Dendritic cell treated with granulocyte-macrophage colony-stimulating factor and Interleukin-4, amounts not matched to agents 40 ng/mL and 50 ng/mL, for 4 days (primary cell): ENCODE measurements at regions not wholly inside any gene's neighbourhood (a gene's known extent, or its start where the extent isn't known, plus 50 kb on each side); places are given as distances from the start of the nearest gene placed in this dataset.

Experiments
- H3K27ac Mint-ChIP-seq: one replicate; pipeline ENCODE4 v1.8.0; 2022; ENCODE audit warnings: mild to moderate bottlenecking, mixed read lengths
- H3K27me3 Mint-ChIP-seq: one replicate; pipeline ENCODE4 v1.8.0; 2022; ENCODE audit warnings: mild to moderate bottlenecking, mixed read lengths
- H3K36me3 Mint-ChIP-seq: one replicate; pipeline ENCODE4 v1.8.0; 2022; ENCODE audit warnings: low read depth, mixed read lengths
- H3K4me1 Mint-ChIP-seq: one replicate; pipeline ENCODE4 v1.8.0; 2022; ENCODE audit warnings: low read depth, mixed read lengths
- H3K4me3 Mint-ChIP-seq: one replicate; pipeline ENCODE4 v1.8.0; 2022; ENCODE audit warnings: mild to moderate bottlenecking, moderate library complexity, mixed read lengths
- H3K9me3 Mint-ChIP-seq: one replicate; pipeline ENCODE4 v1.8.0; 2022; ENCODE audit warnings: mixed read lengths
- intact Hi-C: fragments of 100-400 bp; cut with micrococcal nuclease; formaldehyde crosslinking; loops from one replicate; pipeline ENCODE4 v1.15.0; 2022

GRCh38 chr1:38551318-38552307, 308.0 kb downstream of the RRAGC start:
- Mint-ChIP-seq H3K27ac (no peak overlapping the region), H3K4me1 (no peaks in the 10 kb centered on the region), H3K27me3 (peaks cover 14% of the 10 kb centered on the region), H3K36me3 (no peaks in the 10 kb centered on the region), H3K9me3 (no peaks in the 10 kb centered on the region), H3K4me3 (no peak overlapping the region)
- intact Hi-C loops = no loop called here

DNA sequence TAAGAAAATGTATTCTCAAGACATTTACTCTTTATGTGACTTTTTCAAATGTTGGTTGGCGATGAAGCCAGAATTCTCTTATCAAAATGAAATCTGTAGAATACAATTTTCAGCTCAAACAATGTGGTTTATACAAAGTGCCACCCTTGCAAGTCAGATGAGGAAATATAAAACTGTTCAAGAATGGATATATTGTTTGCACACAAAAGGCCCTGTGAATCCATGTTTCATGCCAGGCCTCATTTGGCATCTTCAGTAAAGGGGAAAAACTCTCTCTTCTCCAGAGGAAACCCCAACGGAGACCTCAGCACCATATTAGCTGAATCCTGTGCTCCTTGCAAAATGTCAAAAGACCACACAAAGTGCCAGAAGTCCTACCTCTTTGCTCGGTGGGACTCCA, 310.4 kb downstream of the RRAGC start:
- Mint-ChIP-seq H3K4me1 (no peaks in the 10 kb centered on the region), H3K4me3 (no peak overlapping the region), H3K9me3 (no peaks in the 10 kb centered on the region), H3K36me3 (no peaks in the 10 kb centered on the region), H3K27me3 (peaks cover 15% of the 10 kb centered on the region), H3K27ac (no peak overlapping the region)
- intact Hi-C loops = no loop called here

DNA sequence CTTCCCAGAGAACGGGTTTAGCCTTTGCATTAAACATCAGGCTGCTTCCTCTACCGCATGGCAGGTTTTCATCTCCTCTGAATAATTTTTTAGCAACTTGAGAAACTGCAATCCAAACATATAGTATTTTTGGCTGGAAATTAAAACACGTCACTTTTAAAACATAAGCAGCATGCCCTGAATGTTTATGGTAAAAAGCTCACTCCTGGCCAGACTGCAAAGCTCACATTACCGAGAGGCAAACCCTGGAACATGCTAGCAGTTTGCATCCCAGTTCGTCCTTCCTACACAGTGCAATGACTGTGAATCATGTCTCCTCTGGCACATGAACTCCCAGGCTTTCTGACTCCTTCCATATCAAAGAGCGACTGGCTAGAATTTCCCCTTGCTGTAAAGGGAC, 312.3 kb downstream of the RRAGC start:
- H3K4me1 Mint-ChIP-seq = no peaks in the 10 kb centered on the region
- H3K27ac Mint-ChIP-seq = no peak overlapping the region
- intact Hi-C loops = no loop called here
- H3K9me3 Mint-ChIP-seq = no peaks in the 10 kb centered on the region
- H3K27me3 Mint-ChIP-seq = peaks cover 12% of the 10 kb centered on the region
- no peak overlapping the region for H3K4me3 Mint-ChIP-seq
- no peaks in the 10 kb centered on the region for H3K36me3 Mint-ChIP-seq

GRCh38 chr1:38546636-38547035, 312.9 kb downstream of the RRAGC start:
- Mint-ChIP-seq H3K4me1 (no peaks in the 10 kb centered on the region), H3K27me3 (peaks cover 12% of the 10 kb centered on the region), H3K4me3 (no peak overlapping the region), H3K36me3 (no peaks in the 10 kb centered on the region), H3K9me3 (no peaks in the 10 kb centered on the region), H3K27ac (no peak overlapping the region)
- intact Hi-C loops = no loop called here

- H3K36me3 Mint-ChIP-seq = no peaks in the 10 kb centered on the region
- H3K27ac Mint-ChIP-seq = no peak overlapping the region
- H3K4me1 Mint-ChIP-seq = no peaks in the 10 kb centered on the region
- H3K4me3 Mint-ChIP-seq = no peak overlapping the region
- peaks cover 17% of the 10 kb centered on the region for H3K27me3 Mint-ChIP-seq
- H3K9me3 Mint-ChIP-seq = no peaks in the 10 kb centered on the region
- intact Hi-C loops = no loop called here
These were observed 318.3 kb downstream of the RRAGC start for GRCh38 chr1:38541223-38541622.

DNA sequence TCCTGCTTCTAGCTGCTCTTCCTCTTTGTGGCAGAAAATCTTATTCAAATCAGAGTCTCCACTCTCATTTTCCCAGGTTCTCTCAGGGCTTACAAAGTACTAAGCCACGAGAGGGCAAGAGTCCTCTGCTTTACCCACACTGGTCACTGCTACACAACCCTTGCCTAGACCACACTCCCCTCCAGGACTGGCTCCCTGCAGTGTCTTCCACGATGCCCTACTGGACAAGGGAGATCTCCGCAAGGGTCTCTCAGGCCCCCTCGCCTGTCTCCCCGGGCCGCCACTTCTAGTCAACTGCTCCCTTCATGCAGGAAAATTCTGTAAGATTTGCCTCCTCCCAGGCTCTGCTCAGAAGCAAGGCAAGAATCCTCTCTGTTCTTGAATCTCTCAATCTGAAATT, 319.6 kb downstream of the RRAGC start:
- Mint-ChIP-seq H3K27ac (no peak overlapping the region), H3K27me3 (peaks cover 20% of the 10 kb centered on the region), H3K36me3 (no peaks in the 10 kb centered on the region), H3K9me3 (no peaks in the 10 kb centered on the region), H3K4me1 (no peaks in the 10 kb centered on the region), H3K4me3 (no peak overlapping the region)
- intact Hi-C loops = no loop called here

DNA sequence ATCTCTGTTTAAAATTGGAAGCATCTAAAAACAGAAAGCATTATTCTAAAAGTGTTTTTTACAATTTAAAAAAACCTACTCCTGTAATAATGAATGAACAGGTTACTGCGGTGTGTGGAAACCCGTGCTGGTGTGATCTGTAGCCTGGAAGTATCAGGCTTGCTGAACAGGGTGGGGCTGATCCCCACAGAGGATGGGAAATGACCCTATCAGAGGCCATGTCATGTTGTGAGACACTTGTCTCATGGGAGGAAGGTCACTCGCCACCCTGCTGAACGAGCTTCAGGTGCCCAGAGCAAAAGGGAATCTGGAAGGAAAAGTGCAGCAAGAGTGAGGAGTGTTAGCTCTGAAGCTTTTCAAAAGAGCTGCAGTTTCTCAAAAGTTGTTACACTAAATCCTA, 320.7 kb downstream of the RRAGC start:
- Mint-ChIP-seq H3K4me3 (no peak overlapping the region), H3K9me3 (no peaks in the 10 kb centered on the region), H3K27me3 (peaks cover 22% of the 10 kb centered on the region), H3K36me3 (no peaks in the 10 kb centered on the region), H3K4me1 (no peaks in the 10 kb centered on the region), H3K27ac (no peak overlapping the region)
- intact Hi-C loops = no loop called here

- no peaks in the 10 kb centered on the region for H3K9me3 Mint-ChIP-seq
- H3K36me3 Mint-ChIP-seq = no peaks in the 10 kb centered on the region
- intact Hi-C loops = no loop called here
- no peak overlapping the region for H3K27ac Mint-ChIP-seq
- H3K4me1 Mint-ChIP-seq = no peaks in the 10 kb centered on the region
- H3K4me3 Mint-ChIP-seq = no peak overlapping the region
- H3K27me3 Mint-ChIP-seq = peaks cover 19% of the 10 kb centered on the region
These were observed 323.5 kb downstream of the RRAGC start for GRCh38 chr1:38536089-38536488.

DNA sequence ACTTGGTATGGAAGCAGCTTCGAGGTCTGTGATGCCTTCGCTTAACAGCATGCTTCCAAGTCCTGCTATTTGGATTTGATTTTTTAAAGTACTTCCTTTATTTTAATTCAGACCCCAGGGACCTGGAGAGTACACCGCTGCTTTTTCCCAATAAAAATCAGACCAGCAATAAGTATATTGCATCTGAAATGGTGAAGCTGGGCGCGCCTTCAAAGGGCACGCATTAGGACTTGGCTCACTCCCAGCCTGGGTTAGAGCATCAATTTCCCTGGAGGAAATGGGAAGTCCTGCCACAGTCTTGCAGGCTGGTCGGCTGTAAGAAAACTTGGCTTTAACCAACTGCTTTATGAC, 325.1 kb downstream of the RRAGC start:
- Mint-ChIP-seq H3K4me3 (no peak overlapping the region), H3K27me3 (peaks cover 14% of the 10 kb centered on the region), H3K36me3 (no peaks in the 10 kb centered on the region), H3K9me3 (no peaks in the 10 kb centered on the region), H3K4me1 (no peaks in the 10 kb centered on the region), H3K27ac (no peak overlapping the region)
- intact Hi-C loops = no loop called here

GRCh38 chr1:38533772-38534472, 325.6 kb downstream of the RRAGC start:
- Mint-ChIP-seq H3K9me3 (no peaks in the 10 kb centered on the region), H3K27ac (no peak overlapping the region), H3K4me1 (no peaks in the 10 kb centered on the region), H3K27me3 (peaks cover 13% of the 10 kb centered on the region), H3K4me3 (no peak overlapping the region), H3K36me3 (no peaks in the 10 kb centered on the region)
- intact Hi-C loops = no loop called here

DNA sequence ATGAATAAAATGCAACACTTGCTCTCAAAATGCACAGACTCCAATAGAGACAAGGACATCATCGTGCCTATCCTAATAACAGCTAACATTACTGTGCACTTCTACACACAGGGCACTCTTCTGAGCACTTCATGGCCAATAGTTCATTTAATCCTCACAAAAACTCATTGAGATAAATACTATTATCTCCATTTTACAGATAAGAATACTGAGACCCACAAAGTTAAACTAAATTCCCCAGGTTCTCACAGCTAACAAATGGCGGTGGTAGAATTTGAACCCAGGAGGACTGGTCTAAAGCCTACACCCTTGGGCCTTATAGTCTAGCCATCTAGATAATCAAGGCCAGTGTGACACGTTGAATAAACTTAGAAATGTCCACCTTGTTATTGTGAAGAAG, 328.6 kb downstream of the RRAGC start:
- H3K27me3 Mint-ChIP-seq = peaks cover 14% of the 10 kb centered on the region
- intact Hi-C loops = no loop called here
- no peaks in the 10 kb centered on the region for H3K36me3 Mint-ChIP-seq
- no peak overlapping the region for H3K4me3 Mint-ChIP-seq
- H3K9me3 Mint-ChIP-seq = no peaks in the 10 kb centered on the region
- no peaks in the 10 kb centered on the region for H3K4me1 Mint-ChIP-seq
- H3K27ac Mint-ChIP-seq = no peak overlapping the region

GRCh38 chr1:38529946-38530345, 329.6 kb downstream of the RRAGC start:
- H3K27me3 Mint-ChIP-seq = peaks cover 12% of the 10 kb centered on the region
- intact Hi-C loops = no loop called here
- no peaks in the 10 kb centered on the region for H3K4me1 Mint-ChIP-seq
- no peak overlapping the region for H3K4me3 Mint-ChIP-seq
- H3K36me3 Mint-ChIP-seq = no peaks in the 10 kb centered on the region
- H3K27ac Mint-ChIP-seq = no peak overlapping the region
- H3K9me3 Mint-ChIP-seq = no peaks in the 10 kb centered on the region

DNA sequence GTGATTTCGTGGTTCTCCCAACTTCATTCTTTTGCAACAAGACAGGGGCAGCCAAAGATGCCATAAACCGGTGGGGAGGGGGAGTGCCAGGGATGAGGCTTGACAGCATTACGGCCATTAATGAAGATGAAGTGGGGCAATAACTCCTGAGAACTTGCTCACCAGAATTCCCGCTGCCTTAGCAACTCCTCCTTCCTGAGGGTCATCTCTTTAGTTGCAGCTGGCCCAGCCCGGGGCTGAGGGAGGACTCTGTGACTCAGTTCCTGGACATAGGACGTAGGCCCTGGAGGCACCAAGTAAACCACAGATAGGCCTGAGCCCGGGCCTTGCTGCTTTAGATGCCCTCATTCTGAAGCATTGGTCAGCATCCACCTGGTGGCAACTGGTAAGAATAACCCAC, 330.2 kb downstream of the RRAGC start:
- Mint-ChIP-seq H3K9me3 (no peaks in the 10 kb centered on the region), H3K36me3 (no peaks in the 10 kb centered on the region), H3K4me1 (no peaks in the 10 kb centered on the region), H3K27me3 (peaks cover 12% of the 10 kb centered on the region), H3K27ac (no peak overlapping the region), H3K4me3 (no peak overlapping the region)
- intact Hi-C loops = no loop called here

DNA sequence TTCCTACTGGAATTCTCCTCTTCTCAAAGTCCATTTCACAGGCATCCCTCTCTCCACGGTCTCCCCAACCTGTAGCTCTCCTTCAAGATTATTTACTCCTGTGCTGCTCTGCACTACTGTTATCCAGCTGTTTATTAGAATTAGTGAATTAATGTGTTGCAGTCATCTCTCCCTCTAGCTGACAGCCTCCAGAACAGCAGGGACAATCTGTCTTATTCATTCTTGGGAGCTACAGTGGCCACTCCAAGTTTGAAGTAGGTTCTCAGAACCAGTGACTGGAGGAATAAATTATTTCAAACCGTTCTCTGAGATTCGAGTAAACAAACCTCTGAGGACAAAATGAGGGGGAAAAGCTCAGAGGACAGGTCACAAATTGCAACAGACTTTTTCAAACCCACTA, 330.9 kb downstream of the RRAGC start:
- no peaks in the 10 kb centered on the region for H3K4me1 Mint-ChIP-seq
- H3K27me3 Mint-ChIP-seq = peaks cover 14% of the 10 kb centered on the region
- no peak overlapping the region for H3K27ac Mint-ChIP-seq
- H3K4me3 Mint-ChIP-seq = no peak overlapping the region
- intact Hi-C loops = no loop called here
- no peaks in the 10 kb centered on the region for H3K36me3 Mint-ChIP-seq
- H3K9me3 Mint-ChIP-seq = no peaks in the 10 kb centered on the region
